HG03439 (cell line): ENCODE measurements at regions not wholly inside any gene's neighbourhood (a gene's known extent, or its start where the extent isn't known, plus 50 kb on each side); places are given as distances from the start of the nearest gene placed in this dataset.

Experiments
- ATAC-seq: cut with Tn5 transposase; IDR thresholded peaks from one replicate; pipeline ENCODE4 v1.9.1; 2021; ENCODE audit warnings: mild to moderate bottlenecking, moderate library complexity; ENCODE audit not compliant: unreplicated experiment

- ATAC-seq = no peak
Observed at GRCh38 chr5:38101897-38102296, 156.5 kb upstream of the EGFLAM start.

GRCh38 chr5:38099205-38100168 is 158.9 kb upstream of the EGFLAM start:
- ATAC-seq = no peak

GRCh38 chr5:38094889-38095288 is 163.5 kb upstream of the EGFLAM start:
- ATAC-seq = no peak

GRCh38 chr5:38093855-38094254 is 164.5 kb upstream of the EGFLAM start:
- ATAC-seq = no peak

- no peak for ATAC-seq
Observed at GRCh38 chr5:38086777-38087176, 171.6 kb upstream of the EGFLAM start.

GRCh38 chr5:38079620-38080402 is 178.5 kb upstream of the EGFLAM start:
- no peak for ATAC-seq

GRCh38 chr5:38078161-38078560 is 180.2 kb upstream of the EGFLAM start:
- ATAC-seq = no peak

GRCh38 chr5:38077652-38078051 is 180.7 kb upstream of the EGFLAM start:
- no peak for ATAC-seq

- ATAC-seq = no peak
Observed at GRCh38 chr5:38071831-38072694, 186.3 kb upstream of the EGFLAM start.

- ATAC-seq = no peak
Observed at GRCh38 chr5:38070304-38070950, 187.9 kb upstream of the EGFLAM start.

- no peak for ATAC-seq
Observed at GRCh38 chr5:38069360-38069759, 189.0 kb upstream of the EGFLAM start.

GRCh38 chr5:38060354-38060753 is 198.0 kb upstream of the EGFLAM start:
- no peak for ATAC-seq

- no peak for ATAC-seq
Observed at GRCh38 chr5:38059876-38060275, 198.5 kb upstream of the EGFLAM start.

GRCh38 chr5:38051711-38052511 is 206.4 kb upstream of the EGFLAM start:
- no peak for ATAC-seq

- no peak for ATAC-seq
Observed at GRCh38 chr5:38048400-38048799, 208.6 kb upstream of the GDNF start.

GRCh38 chr5:38046103-38046502 is 206.3 kb upstream of the GDNF start:
- no peak for ATAC-seq

GRCh38 chr5:38045446-38045845 is 205.6 kb upstream of the GDNF start:
- ATAC-seq = no peak

- ATAC-seq = no peak
Observed at GRCh38 chr5:38039826-38040225, 200.0 kb upstream of the GDNF start.

- ATAC-seq = no peak
Observed at GRCh38 chr5:38039091-38039490, 199.2 kb upstream of the GDNF start.

- no peak for ATAC-seq
Observed at GRCh38 chr5:38036765-38037164, 196.9 kb upstream of the GDNF start.
